ENCODE measurements at regions not wholly inside any gene's neighbourhood (a gene's known extent, or its start where the extent isn't known, plus 50 kb on each side); places are given as distances from the start of the nearest gene placed in this dataset.

- no peak for DNase-seq (ENCODE audit: low read depth in 2 of 2)
Measured at GRCh38 chr3:24837601-24838000, 343.0 kb upstream of the THRB start.

GRCh38 chr3:24838533-24838932, 343.9 kb upstream of the THRB start:
- DNase-seq (ENCODE audit: low read depth in 2 of 2), result no peak

GRCh38 chr3:24843955-24844354, 349.3 kb upstream of the THRB start:
- no peak for DNase-seq (ENCODE audit: low read depth in 2 of 2)

GRCh38 chr3:24845524-24846155, 351.0 kb upstream of the THRB start:
- no peak for DNase-seq (ENCODE audit: low read depth in 2 of 2)

GRCh38 chr3:24846286-24846860, 351.7 kb upstream of the THRB start:
- DNase-seq (ENCODE audit: low read depth in 2 of 2), result no peak

GRCh38 chr3:24850245-24850644, 355.6 kb upstream of the THRB start:
- no peak for DNase-seq (ENCODE audit: low read depth in 2 of 2)

GRCh38 chr3:24853685-24854490, 359.2 kb upstream of the THRB start:
- no peak for DNase-seq (ENCODE audit: low read depth in 2 of 2)

GRCh38 chr3:24854748-24855147, 360.1 kb upstream of the THRB start:
- no peak for DNase-seq (ENCODE audit: low read depth in 2 of 2)

GRCh38 chr3:24857945-24858344, 363.3 kb upstream of the THRB start:
- no peak for DNase-seq (ENCODE audit: low read depth in 2 of 2)

- no peak for DNase-seq (ENCODE audit: low read depth in 2 of 2)
Measured at GRCh38 chr3:24863215-24863614, 368.6 kb upstream of the THRB start.

- DNase-seq (ENCODE audit: low read depth in 2 of 2), result no peak
Measured at GRCh38 chr3:24867783-24868182, 373.1 kb upstream of the THRB start.

- no peak for DNase-seq (ENCODE audit: low read depth in 2 of 2)
Measured at GRCh38 chr3:24881239-24881638, 386.6 kb upstream of the THRB start.

- DNase-seq (ENCODE audit: low read depth in 2 of 2), result no peak
Measured at GRCh38 chr3:24886501-24886900, 391.9 kb upstream of the THRB start.

- DNase-seq (ENCODE audit: low read depth in 2 of 2), result no peak
Measured at GRCh38 chr3:24890012-24890411, 395.4 kb upstream of the THRB start.

GRCh38 chr3:24899373-24899772, 404.7 kb upstream of the THRB start:
- no peak for DNase-seq (ENCODE audit: low read depth in 2 of 2)

- DNase-seq (ENCODE audit: low read depth in 2 of 2), result no peak
Measured at GRCh38 chr3:24899901-24900603, 405.4 kb upstream of the THRB start.

- DNase-seq (ENCODE audit: low read depth in 2 of 2), result no peak
Measured at GRCh38 chr3:24905266-24905665, 410.6 kb upstream of the THRB start.

GRCh38 chr3:24907106-24907505, 412.5 kb upstream of the THRB start:
- DNase-seq (ENCODE audit: low read depth in 2 of 2), result no peak

- no peak for DNase-seq (ENCODE audit: low read depth in 2 of 2)
Measured at GRCh38 chr3:24911076-24911475, 416.4 kb upstream of the THRB start.

GRCh38 chr3:24915639-24916038, 421.0 kb upstream of the THRB start:
- DNase-seq (ENCODE audit: low read depth in 2 of 2), result no peak

- no peak for DNase-seq (ENCODE audit: low read depth in 2 of 2)
Measured at GRCh38 chr3:24917908-24918307, 423.3 kb upstream of the THRB start.

- DNase-seq (ENCODE audit: low read depth in 2 of 2), result no peak
Measured at GRCh38 chr3:24923570-24923969, 428.9 kb upstream of the THRB start.

- no peak for DNase-seq (ENCODE audit: low read depth in 2 of 2)
Measured at GRCh38 chr3:24929521-24929920, 434.9 kb upstream of the THRB start.
